HEK293 (cell line): ENCODE measurements at regions not wholly inside any gene's neighbourhood (a gene's known extent, or its start where the extent isn't known, plus 50 kb on each side); places are given as distances from the start of the nearest gene placed in this dataset.

Source experiments
- CTCF ChIA-PET: fragments of 350-600 bp; formaldehyde crosslinking; extraction: SDS; loops from one replicate; lab custom pipeline; 2021; ENCODE audit warnings: antibody characterized with exemption; lab: Yijun Ruan, JAX
- POLR2A ChIA-PET: fragments of 300-600 bp; formaldehyde crosslinking; extraction: SDS; loops from one replicate; lab custom pipeline; 2020; ENCODE audit warnings: antibody characterized with exemption, inconsistent platforms; lab: Yijun Ruan, JAX
- H3K27ac ChIP-seq: fragments of 200-500 bp; sonication (Bioruptor generic); 2 replicates; pipeline ENCODE4 v1.5.1; 2014; ENCODE audit warnings: low read depth, low read length, control low read depth, inconsistent platforms; ENCODE audit errors: extremely low read depth
- H3K36me3 ChIP-seq, 2 experiments: fragments of 200-500 bp in 1 of 2; sonication (Bioruptor generic) in 1 of 2; 1 replicate in 1 of 2; 2 replicates in 1 of 2; pipeline ENCODE4 v1.5.1; 2014 to 2017; ENCODE audit warnings: inconsistent platforms in 2 of 2, low read length in 2 of 2; ENCODE audit not compliant: control insufficient read depth in 2 of 2, insufficient read depth in 1 of 2
- H3K4me1 ChIP-seq: fragments of 200-500 bp; sonication (Bioruptor generic); 2 replicates; pipeline ENCODE4 v1.5.1; 2014; ENCODE audit warnings: mild to moderate bottlenecking, low read length, inconsistent platforms; ENCODE audit not compliant: control insufficient read depth, insufficient read depth
- H3K4me3 ChIP-seq: 2 replicates; pipeline ENCODE4 v1.5.1; 2011; ENCODE audit warnings: low read depth, mild to moderate bottlenecking, control low read depth, low read length, moderate library complexity
- H3K9me3 ChIP-seq: fragments of 200-500 bp; sonication (Bioruptor generic); 2 replicates; pipeline ENCODE4 v1.5.1; 2014; ENCODE audit warnings: low read depth, low read length, inconsistent platforms; ENCODE audit not compliant: control insufficient read depth, insufficient read depth
- EGR2 ChIP-seq: fragments of 450-650 bp; formaldehyde crosslinking; IDR thresholded peaks from 2 replicates; pipeline ENCODE4 v1.5.1; 2016; ENCODE audit warnings: low read depth, missing biosample characterization, missing genetic modification characterization
- GLI2 ChIP-seq: fragments of 450-650 bp; formaldehyde crosslinking; IDR thresholded peaks from 2 replicates; pipeline ENCODE4; 2017; ENCODE audit warnings: missing biosample characterization, missing genetic modification characterization, low read depth, borderline replicate concordance
- HOXA7 ChIP-seq: sonication (generic); formaldehyde crosslinking; IDR thresholded peaks from 2 replicates; pipeline ENCODE4 v1.8.1; 2022; ENCODE audit warnings: missing genetic modification reagents, borderline replicate concordance
- KLF10 ChIP-seq: fragments of 450-650 bp; IDR thresholded peaks from 2 replicates; pipeline ENCODE4 v1.5.1; 2018; ENCODE audit warnings: missing biosample characterization, mild to moderate bottlenecking, missing genetic modification characterization
- KLF16 ChIP-seq: fragments of 450-650 bp; formaldehyde crosslinking; IDR thresholded peaks from 2 replicates; pipeline ENCODE4 v1.5.1; 2017; ENCODE audit warnings: missing biosample characterization, missing genetic modification characterization
- KLF8 ChIP-seq: fragments of 450-650 bp; formaldehyde crosslinking; IDR thresholded peaks from 2 replicates; pipeline ENCODE4 v1.5.1; 2016; ENCODE audit warnings: missing biosample characterization, missing genetic modification characterization
- OVOL3 ChIP-seq: fragments of 450-650 bp; formaldehyde crosslinking; IDR thresholded peaks from 2 replicates; pipeline ENCODE4 v1.5.1; 2016; ENCODE audit warnings: missing biosample characterization, missing genetic modification characterization
- ZBTB1 ChIP-seq: fragments of 450-650 bp; formaldehyde crosslinking; IDR thresholded peaks from 2 replicates; pipeline ENCODE4 v1.5.1; 2016; ENCODE audit warnings: missing biosample characterization, missing genetic modification characterization
- ZNF112 ChIP-seq: fragments of 450-650 bp; formaldehyde crosslinking; IDR thresholded peaks from 2 replicates; pipeline ENCODE4 v1.5.0; 2017; ENCODE audit warnings: missing biosample characterization, missing genetic modification characterization
- ZNF114 ChIP-seq: fragments of 450-650 bp; formaldehyde crosslinking; IDR thresholded peaks from 2 replicates; pipeline ENCODE4 v1.5.0; 2017; ENCODE audit warnings: missing biosample characterization, missing genetic modification characterization
- ZNF169 ChIP-seq: fragments of 450-650 bp; formaldehyde crosslinking; IDR thresholded peaks from 2 replicates; pipeline ENCODE4 v1.5.1; 2016; ENCODE audit warnings: missing biosample characterization, missing genetic modification characterization
- ZNF221 ChIP-seq: fragments of 450-650 bp; formaldehyde crosslinking; IDR thresholded peaks from 2 replicates; pipeline ENCODE4 v1.5.1; 2017; ENCODE audit warnings: missing biosample characterization, missing genetic modification characterization, borderline replicate concordance
- ZNF350 ChIP-seq: fragments of 450-650 bp; formaldehyde crosslinking; IDR thresholded peaks from 2 replicates; pipeline ENCODE4 v1.5.0; 2017; ENCODE audit warnings: missing biosample characterization, mild to moderate bottlenecking, missing genetic modification characterization
- ZNF391 ChIP-seq: fragments of 450-650 bp; formaldehyde crosslinking; IDR thresholded peaks from 2 replicates; pipeline ENCODE4 v1.5.1; 2016; ENCODE audit warnings: low read depth, missing biosample characterization, missing genetic modification characterization, borderline replicate concordance
- ZNF433 ChIP-seq: fragments of 450-650 bp; formaldehyde crosslinking; IDR thresholded peaks from 2 replicates; pipeline ENCODE4 v1.5.1; 2016; ENCODE audit warnings: missing biosample characterization, missing genetic modification characterization, low read depth
- ZNF449 ChIP-seq: fragments of 450-650 bp; formaldehyde crosslinking; IDR thresholded peaks from 2 replicates; pipeline ENCODE4 v1.5.1; 2017; ENCODE audit warnings: missing biosample characterization, mild to moderate bottlenecking, missing genetic modification characterization, moderate library complexity
- ZNF530 ChIP-seq: fragments of 450-650 bp; formaldehyde crosslinking; IDR thresholded peaks from 2 replicates; pipeline ENCODE4 v1.5.1; 2016; ENCODE audit warnings: low read depth, missing biosample characterization, missing genetic modification characterization
- ZNF664 ChIP-seq: fragments of 450-650 bp; formaldehyde crosslinking; IDR thresholded peaks from 2 replicates; pipeline ENCODE4 v1.5.1; 2016; ENCODE audit warnings: missing biosample characterization, missing genetic modification characterization
- ZNF776 ChIP-seq: fragments of 450-650 bp; formaldehyde crosslinking; IDR thresholded peaks from 2 replicates; pipeline ENCODE4 v1.5.0; 2017; ENCODE audit warnings: missing biosample characterization, missing genetic modification characterization, borderline replicate concordance
- ZNF777 ChIP-seq: fragments of 450-650 bp; formaldehyde crosslinking; IDR thresholded peaks from 2 replicates; pipeline ENCODE4 v1.5.1; 2017; ENCODE audit warnings: missing biosample characterization, missing genetic modification characterization, borderline replicate concordance
- ZNF785 ChIP-seq: fragments of 450-650 bp; formaldehyde crosslinking; IDR thresholded peaks from 2 replicates; pipeline ENCODE4 v1.5.1; 2016; ENCODE audit warnings: missing biosample characterization, missing genetic modification characterization
- ZNF791 ChIP-seq: fragments of 450-650 bp; formaldehyde crosslinking; IDR thresholded peaks from 2 replicates; pipeline ENCODE4 v1.5.1; 2016; ENCODE audit warnings: missing biosample characterization, missing genetic modification characterization
- TF ChIP-seq, protein P1 (sequence below): fragments of 450-650 bp; formaldehyde crosslinking; IDR thresholded peaks from 2 replicates; pipeline ENCODE4 v1.5.1; 2016; ENCODE audit warnings: missing biosample characterization, missing genetic modification characterization
- TF ChIP-seq, protein P2 (sequence below): fragments of 450-650 bp; formaldehyde crosslinking; IDR thresholded peaks from 2 replicates; pipeline ENCODE4 v1.5.1; 2016; ENCODE audit warnings: missing biosample characterization, missing genetic modification characterization
- TF ChIP-seq, protein P3 (sequence below): fragments of 450-650 bp; formaldehyde crosslinking; IDR thresholded peaks from 2 replicates; pipeline ENCODE4 v1.5.1; 2016; ENCODE audit warnings: missing biosample characterization, missing genetic modification characterization

DNA sequence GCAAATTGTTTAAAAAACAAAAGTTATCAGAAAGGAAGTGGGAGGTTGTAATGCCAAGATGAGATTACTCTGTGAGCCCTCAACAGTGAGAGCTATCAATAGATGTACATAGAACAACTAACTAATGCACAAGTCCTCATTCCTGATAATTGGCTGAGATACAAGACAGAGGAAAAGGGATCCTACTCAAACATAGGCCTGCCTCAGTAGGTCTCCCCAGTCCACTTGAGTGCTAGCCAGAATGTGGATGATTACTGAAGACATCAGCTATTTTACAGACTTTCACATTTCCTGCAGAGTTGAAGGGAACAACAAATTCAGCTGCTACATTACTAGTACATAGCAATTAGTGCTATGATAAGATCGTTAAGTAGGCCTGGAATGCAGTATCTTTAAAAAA is 981.9 kb downstream of the TUSC7 start (continued):
- no peak for TF ChIP-seq ZNF530 (tag by site-specific recombination)
- no peak for TF ChIP-seq ZNF664 (tag by site-specific recombination)
- TF ChIP-seq EGR2 (tag by site-specific recombination) = no peak

DNA sequence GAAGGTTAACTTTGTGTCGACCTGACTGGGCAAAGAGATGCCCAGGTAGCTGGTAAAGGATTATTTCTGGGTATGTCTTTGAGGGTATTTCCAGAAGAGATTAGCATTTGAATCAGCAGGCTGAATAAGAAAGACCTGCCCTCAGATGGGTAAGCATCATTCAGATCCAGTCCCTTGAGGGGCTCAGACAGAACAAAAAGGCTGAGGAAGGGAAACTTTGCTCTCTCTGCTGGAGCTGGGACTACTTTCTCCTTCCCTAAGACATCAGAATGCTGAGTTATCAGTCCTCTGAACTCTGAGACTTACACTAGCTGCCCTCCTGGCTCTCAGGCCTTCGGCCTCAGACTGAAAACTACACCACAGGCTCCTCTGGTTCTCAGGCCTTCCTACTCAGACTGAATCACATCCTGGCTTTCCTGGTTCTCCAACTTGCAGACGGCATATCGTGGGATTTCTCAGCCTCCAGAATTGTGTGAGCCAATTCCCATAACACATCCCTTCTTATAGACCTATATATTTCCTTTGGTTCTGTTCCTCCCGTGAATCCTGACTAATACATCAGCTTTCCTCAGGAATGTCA is 982.9 kb downstream of the TUSC7 start:
- Histone ChIP-seq H3K36me3 (no peaks in the 10 kb centered on the region), H3K27ac (no peak overlapping the region), H3K4me1 (no peaks in the 10 kb centered on the region), H3K4me3 (no peak overlapping the region), H3K9me3 (no peaks in the 10 kb centered on the region)
- CTCF ChIA-PET = interaction anchor here (0.6 kb wide), 1 partner anchor 634 kb away, joined by 4 read pairs; no protein-coding TSS in a partner anchor
- POLR2A ChIA-PET = no interaction called here
- TF ChIP-seq, protein P1, sequence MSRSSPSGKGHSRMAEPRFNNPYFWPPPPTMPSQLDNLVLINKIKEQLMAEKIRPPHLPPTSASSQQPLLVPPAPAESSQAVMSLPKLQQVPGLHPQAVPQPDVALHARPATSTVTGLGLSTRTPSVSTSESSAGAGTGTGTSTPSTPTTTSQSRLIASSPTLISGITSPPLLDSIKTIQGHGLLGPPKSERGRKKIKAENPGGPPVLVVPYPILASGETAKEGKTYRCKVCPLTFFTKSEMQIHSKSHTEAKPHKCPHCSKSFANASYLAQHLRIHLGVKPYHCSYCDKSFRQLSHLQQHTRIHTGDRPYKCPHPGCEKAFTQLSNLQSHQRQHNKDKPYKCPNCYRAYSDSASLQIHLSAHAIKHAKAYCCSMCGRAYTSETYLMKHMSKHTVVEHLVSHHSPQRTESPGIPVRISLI (tag by site-specific recombination) = no peak
- TF ChIP-seq ZNF791 = no peak
- no peak for TF ChIP-seq HOXA7 (CRISPR knock-in tag)
- no peak for TF ChIP-seq OVOL3 (tag by site-specific recombination)
- TF ChIP-seq ZNF785 = no peak

DNA sequence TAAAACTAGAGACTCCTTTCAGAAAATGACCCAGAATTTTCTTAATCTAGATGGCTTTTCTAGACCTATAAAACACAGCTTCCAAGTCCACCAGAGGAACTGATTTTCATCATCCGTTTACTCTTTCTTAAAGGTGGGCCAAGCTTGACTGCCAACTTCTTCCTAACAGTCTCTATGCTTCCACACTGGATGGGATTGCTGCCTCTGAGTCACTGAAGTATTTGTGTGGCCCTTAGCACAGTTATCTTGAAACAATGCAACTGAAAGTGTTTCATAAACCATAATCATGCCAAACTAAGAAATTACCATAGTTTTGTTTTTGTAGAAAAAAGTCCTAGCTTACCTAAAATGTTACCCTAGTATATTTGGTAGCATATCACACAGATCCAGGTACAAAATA is 985.7 kb downstream of the TUSC7 start:
- no peak for TF ChIP-seq KLF10 (tag by site-specific recombination)
- no peak for TF ChIP-seq ZNF449 (tag by site-specific recombination)
- TF ChIP-seq ZNF221 (tag by site-specific recombination) = no peak
- TF ChIP-seq, protein P2, sequence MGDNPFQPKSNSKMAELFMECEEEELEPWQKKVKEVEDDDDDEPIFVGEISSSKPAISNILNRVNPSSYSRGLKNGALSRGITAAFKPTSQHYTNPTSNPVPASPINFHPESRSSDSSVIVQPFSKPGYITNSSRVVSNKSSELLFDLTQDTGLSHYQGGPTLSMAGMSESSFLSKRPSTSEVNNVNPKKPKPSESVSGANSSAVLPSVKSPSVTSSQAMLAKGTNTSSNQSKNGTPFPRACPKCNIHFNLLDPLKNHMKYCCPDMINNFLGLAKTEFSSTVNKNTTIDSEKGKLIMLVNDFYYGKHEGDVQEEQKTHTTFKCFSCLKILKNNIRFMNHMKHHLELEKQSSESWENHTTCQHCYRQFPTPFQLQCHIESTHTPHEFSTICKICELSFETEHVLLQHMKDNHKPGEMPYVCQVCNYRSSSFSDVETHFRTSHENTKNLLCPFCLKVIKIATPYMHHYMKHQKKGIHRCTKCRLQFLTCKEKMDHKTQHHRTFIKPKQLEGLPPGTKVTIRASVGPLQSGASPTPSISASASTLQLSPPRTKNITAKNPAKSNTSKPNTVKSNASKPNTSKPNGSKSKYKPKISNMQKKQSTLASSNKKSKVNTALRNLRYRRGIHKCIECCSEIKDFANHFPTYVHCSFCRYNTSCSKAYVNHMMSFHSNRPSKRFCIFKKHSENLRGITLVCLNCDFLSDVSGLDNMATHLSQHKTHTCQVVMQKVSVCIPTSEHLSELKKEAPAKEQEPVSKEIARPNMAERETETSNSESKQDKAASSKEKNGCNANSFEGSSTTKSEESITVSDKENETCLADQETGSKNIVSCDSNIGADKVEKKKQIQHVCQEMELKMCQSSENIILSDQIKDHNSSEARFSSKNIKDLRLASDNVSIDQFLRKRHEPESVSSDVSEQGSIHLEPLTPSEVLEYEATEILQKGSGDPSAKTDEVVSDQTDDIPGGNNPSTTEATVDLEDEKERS (tag by site-specific recombination) = no peak
- TF ChIP-seq ZNF776 (tag by site-specific recombination) = no peak
- no peak for TF ChIP-seq ZNF664 (tag by site-specific recombination)
- no peak for TF ChIP-seq GLI2 (tag by site-specific recombination)
- TF ChIP-seq, protein P3, sequence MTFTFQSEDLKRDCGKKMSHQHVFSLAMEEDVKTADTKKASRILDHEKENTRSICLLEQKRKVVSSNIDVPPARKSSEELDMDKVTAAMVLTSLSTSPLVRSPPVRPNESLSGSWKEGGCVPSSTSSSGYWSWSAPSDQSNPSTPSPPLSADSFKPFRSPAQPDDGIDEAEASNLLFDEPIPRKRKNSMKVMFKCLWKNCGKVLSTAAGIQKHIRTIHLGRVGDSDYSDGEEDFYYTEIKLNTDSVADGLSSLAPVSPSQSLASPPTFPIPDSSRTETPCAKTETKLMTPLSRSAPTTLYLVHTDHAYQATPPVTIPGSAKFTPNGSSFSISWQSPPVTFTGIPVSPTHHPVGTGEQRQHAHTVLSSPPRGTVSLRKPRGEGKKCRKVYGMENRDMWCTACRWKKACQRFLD (tag by site-specific recombination) = no peak
- no peak for TF ChIP-seq ZNF169 (tag by site-specific recombination)
- no peak for TF ChIP-seq KLF8 (tag by site-specific recombination)
- TF ChIP-seq ZNF777 (tag by site-specific recombination) = no peak
- TF ChIP-seq ZNF112 = no peak
- TF ChIP-seq ZNF391 (tag by site-specific recombination) = no peak
- TF ChIP-seq ZNF114 (tag by site-specific recombination) = no peak
- TF ChIP-seq KLF16 = no peak
- TF ChIP-seq ZBTB1 (tag by site-specific recombination) = no peak
- no peak for TF ChIP-seq ZNF433 (tag by site-specific recombination)
- TF ChIP-seq ZNF350 (tag by site-specific recombination) = no peak
- no peaks in the 10 kb centered on the region for H3K9me3 ChIP-seq
- ChIA-PET CTCF (no interaction called here), POLR2A (no interaction called here)
- H3K36me3 ChIP-seq = no peaks in the 10 kb centered on the region
- no peak overlapping the region for H3K27ac ChIP-seq
- no peak overlapping the region for H3K4me3 ChIP-seq
- no peaks in the 10 kb centered on the region for H3K4me1 ChIP-seq
